ENCODE measurements at regions not wholly inside any gene's neighbourhood (a gene's known extent, or its start where the extent isn't known, plus 50 kb on each side); places are given as distances from the start of the nearest gene placed in this dataset.

- Histone ChIP-seq H3K9me3 (ENCODE audit: control insufficient read depth, insufficient read depth, low read length) (peaks cover 19% of the 10 kb centered on the region), H3K4ac (ENCODE audit: low read depth, low read length) (no peak overlapping the region), H4K20me1 (ENCODE audit: insufficient read depth, low read length) (no peaks in the 10 kb centered on the region), H3K4me1 (ENCODE audit: control insufficient read depth, insufficient read depth, low read length) (no peaks in the 10 kb centered on the region), H3K27ac (ENCODE audit: insufficient read depth, low read length) (no peak overlapping the region), H2BK20ac (ENCODE audit: low read depth, low read length) (no peak overlapping the region), H3K23ac (ENCODE audit: low read depth, low read length) (no peak overlapping the region), H2BK120ac (ENCODE audit: low read depth, low read length) (no peak overlapping the region), H2BK15ac (ENCODE audit: low read depth, low read length) (no peak overlapping the region), H2AK5ac (ENCODE audit: low read depth, low read length) (no peak overlapping the region), H4K8ac (ENCODE audit: low read depth in 2 of 2, low read length in 2 of 2) (no peak overlapping the region), H3K14ac (replicated peaks; ENCODE audit: low read depth, low read length) (no peak overlapping the region), H3K79me1 (ENCODE audit: low read depth in 1 of 2, low read length in 2 of 2) (no peaks in the 10 kb centered on the region), H3K27me3 (ENCODE audit: control insufficient read depth, insufficient read depth, low read length) (no peaks in the 10 kb centered on the region), H3K56ac (ENCODE audit: extremely low read depth, insufficient read depth, low read length) (no peak overlapping the region), H4K91ac (ENCODE audit: insufficient read depth, low read depth, low read length) (no peak overlapping the region), H4K5ac (ENCODE audit: low read depth, low read length) (no peak overlapping the region), H2AFZ (replicated peaks; ENCODE audit: low read length, poor library complexity) (no peak overlapping the region), H3K9me1 (ENCODE audit: insufficient read depth, low read length) (no peaks in the 10 kb centered on the region), H3K18ac (ENCODE audit: low read depth, low read length) (no peak overlapping the region), H2AK9ac (replicated peaks; ENCODE audit: low read depth, low read length, poor library complexity) (no peak overlapping the region), H3K9ac (ENCODE audit: low read depth, low read length) (no peak overlapping the region), H3K36me3 (ENCODE audit: control insufficient read depth, insufficient read depth, low read length) (no peaks in the 10 kb centered on the region), H3K4me3 (ENCODE audit: insufficient read depth, low read depth, low read length) (no peak overlapping the region), H2BK5ac (ENCODE audit: low read depth, low read length, poor library complexity, severe bottlenecking) (no peak overlapping the region), H3K4me2 (ENCODE audit: low read depth, low read length) (no peak overlapping the region)
- no peak for TF ChIP-seq BHLHE40 (IDR thresholded peaks at IDR 0.05; ENCODE audit: low read depth, low read length)
- TF ChIP-seq ELK1 (IDR thresholded peaks at IDR 0.05; ENCODE audit: borderline replicate concordance, low read depth, low read length) = no peak
- no peak for TF ChIP-seq USF2 (IDR thresholded peaks at IDR 0.05; ENCODE audit: low read depth, low read length)
- TF ChIP-seq MXI1 (IDR thresholded peaks at IDR 0.05; ENCODE audit: borderline replicate concordance, low read depth, low read length) = no peak
- TF ChIP-seq SMC3 (IDR thresholded peaks at IDR 0.05; ENCODE audit: low read depth, low read length) = no peak
- TF ChIP-seq RFX5 (IDR thresholded peaks at IDR 0.05; ENCODE audit: low read depth, low read length) = no peak
- no peak for TF ChIP-seq MAZ (IDR thresholded peaks at IDR 0.05; ENCODE audit: borderline replicate concordance, low read depth, low read length)
- no peak for TF ChIP-seq RAD21 (IDR thresholded peaks at IDR 0.05; ENCODE audit: low read length)
- no peak for TF ChIP-seq MAFK (IDR thresholded peaks at IDR 0.05; ENCODE audit: low read depth, low read length)
- TF ChIP-seq CTCF (conservative IDR thresholded peaks at IDR 0.05; ENCODE audit: low read depth, low read length) = no peak
- TF ChIP-seq FOS (IDR thresholded peaks at IDR 0.05; ENCODE audit: low read depth, low read length) = no peak
- TF ChIP-seq POLR2A (IDR thresholded peaks at IDR 0.05; ENCODE audit: low read depth, low read length) = no peak
- no peak for TF ChIP-seq NFE2L2 (IDR thresholded peaks at IDR 0.05; ENCODE audit: low read depth, low read length)
- no peak for TF ChIP-seq CEBPB (IDR thresholded peaks at IDR 0.05; ENCODE audit: low read depth, low read length)
- TF ChIP-seq CHD1 (IDR thresholded peaks at IDR 0.05; ENCODE audit: low read depth, low read length) = no peak
- no CpG with 5 or more reads among the region's 3 CpGs for WGBS, 2 experiments (ENCODE audit: extremely low coverage in 2 of 2, insufficient read length in 1 of 2)
- CTCF ChIA-PET = no interaction called here
- no TSS peak for BruUV-seq (replicated peaks)
- POLR2A ChIA-PET (ENCODE audit: unreplicated experiment) = no interaction called here
- ATAC-seq (ENCODE audit: low read depth) (no peak), DNase-seq (no peak)
- dilution Hi-C loops (cut with HindIII; ENCODE audit: low sequenced_read_pairs, unreplicated experiment) (no loop called here), in situ Hi-C loops (cut with MboI; ENCODE audit: low sequenced_read_pairs) (no loop called here), intact Hi-C loops (cut with micrococcal nuclease) (no loop called here)
Measured at GRCh38 chr10:85458324-85458723, 908.3 kb downstream of the GRID1 start.
